Stomach (tissue), 4 donors: ENCODE measurements at regions not wholly inside any gene's neighbourhood (a gene's known extent, or its start where the extent isn't known, plus 50 kb on each side); places are given as distances from the start of the nearest gene placed in this dataset.

ENCODE experiments used
- CTCF ChIP-seq, 7 experiments: fragments of 450-650 bp in 4 of 7; fragments of 200-600 bp in 3 of 7; sonication (generic) in 3 of 7; IDR thresholded peaks; one replicate each; pipeline ENCODE4 v1.5.1; 2016 to 2019; ENCODE audit warnings: antibody characterized with exemption in 7 of 7, control low read depth in 2 of 7, mild to moderate bottlenecking in 1 of 7
- EP300 ChIP-seq: sonication (generic); formaldehyde crosslinking; IDR thresholded peaks from one replicate; pipeline ENCODE4 v1.6.1; 2017; ENCODE audit warnings: antibody characterized with exemption
- POLR2A ChIP-seq, 4 donors: fragments of 450-650 bp; IDR thresholded peaks; one replicate each; pipeline ENCODE4 v1.6.1; 2016; ENCODE audit warnings: antibody characterized with exemption in 4 of 4, control low read depth in 2 of 4, mild to moderate bottlenecking in 1 of 4, moderate library complexity in 1 of 4
- POLR2AphosphoS5 ChIP-seq, 3 donors: sonication (generic); formaldehyde crosslinking; IDR thresholded peaks; one replicate each; pipeline ENCODE4 v1.6.1; 2016; ENCODE audit warnings: antibody characterized with exemption in 3 of 3

GRCh38 chr13:80817979-80818378 lies 477.1 kb upstream of the SPRY2 start:
- TF ChIP-seq CTCF (IDR thresholded peaks at IDR 0.05) (no peak), POLR2A (IDR thresholded peaks at IDR 0.05) (no peak), EP300 (no peak), POLR2AphosphoS5 (IDR thresholded peaks at IDR 0.05) (no peak)
